Endothelial cell of umbilical vein (primary cell): ENCODE measurements at regions not wholly inside any gene's neighbourhood (a gene's known extent, or its start where the extent isn't known, plus 50 kb on each side); places are given as distances from the start of the nearest gene placed in this dataset.

Experiments used
- BruUV-seq: library from RNA; stranded (reverse); fragments of 400-500 nt; replicated peaks from 2 replicates; lab custom pipeline; 2021; lab: Mats Ljungman, UMichigan
- CTCF ChIA-PET: fragments of 300-600, 350-600 bp; sonication (Branson Sonifier 250); formaldehyde crosslinking; loops from one replicate; lab custom pipeline; 2021; ENCODE audit warnings: antibody characterized with exemption, inconsistent platforms; lab: Charles Lee
- POLR2A ChIA-PET: fragments of 300-600, 350-600 bp; sonication (Branson Sonifier 250); formaldehyde crosslinking; loops from one replicate; lab custom pipeline; 2021; ENCODE audit warnings: antibody characterized with exemption, inconsistent platforms; lab: Charles Lee
- DNase-seq: peaks from one replicate; pipeline ENCODE4 v3.0.0-alpha.2; 2011; ENCODE audit warnings: low read depth, low spot score
- FAIRE-seq: peaks from 2 replicates; lab custom pipeline; 2011; peaks lifted over from hg19 to GRCh38; lab: Jason Lieb, UNC
- H2AFZ ChIP-seq: 2 replicates; pipeline ENCODE4 v1.6.0; 2012; ENCODE audit warnings: low read depth, low read length, control low read depth, inconsistent platforms
- H3K27ac ChIP-seq: 2 replicates; pipeline ENCODE4 v1.5.1; 2011; ENCODE audit warnings: low read depth, mild to moderate bottlenecking, control low read depth, low read length, moderate library complexity; ENCODE audit not compliant: insufficient read depth
- H3K27me3 ChIP-seq, 2 experiments: 2 replicates each; pipeline versions ENCODE4 v1.6.0 to v1.6.1; 2011; ENCODE audit warnings: low read length in 2 of 2, mixed read lengths in 1 of 2; ENCODE audit not compliant: control insufficient read depth in 2 of 2, insufficient read depth in 2 of 2
- H3K36me3 ChIP-seq, 2 experiments: 2 replicates in 1 of 2; 3 replicates in 1 of 2; pipeline ENCODE4 v1.5.1; 2011; ENCODE audit warnings: low read length in 2 of 2, mild to moderate bottlenecking in 1 of 2, moderate library complexity in 1 of 2; ENCODE audit not compliant: control insufficient read depth in 2 of 2, insufficient read depth in 2 of 2; ENCODE audit errors: extremely low read depth in 1 of 2
- H3K4me1 ChIP-seq: 3 replicates; pipeline ENCODE4 v1.5.1; 2011; ENCODE audit warnings: mild to moderate bottlenecking, low read length; ENCODE audit not compliant: control insufficient read depth, insufficient read depth; ENCODE audit errors: extremely low read depth
- H3K4me2 ChIP-seq: 2 replicates; pipeline ENCODE4 v1.6.1; 2011; ENCODE audit warnings: low read length, control low read depth, mixed read lengths; ENCODE audit not compliant: insufficient read depth
- H3K4me3 ChIP-seq, 3 experiments: fragments of 200-600 bp in 1 of 3; sonication (generic), shearing (Covaris generic) in 1 of 3; replicated peaks in 1 of 3; 2 replicates each; pipeline ENCODE4 v1.5.1; 2011 to 2016; ENCODE audit warnings: control low read depth in 3 of 3, low read length in 3 of 3, mild to moderate bottlenecking in 2 of 3, inconsistent platforms in 1 of 3, low read depth in 1 of 3, moderate library complexity in 1 of 3; ENCODE audit not compliant: insufficient read depth in 1 of 3
- H3K79me2 ChIP-seq: 2 replicates; pipeline ENCODE4 v1.6.0; 2012; ENCODE audit warnings: low read length, inconsistent platforms; ENCODE audit not compliant: control insufficient read depth, insufficient read depth
- H3K9ac ChIP-seq: replicated peaks from 2 replicates; pipeline ENCODE3; 2011; ENCODE audit warnings: low read length, control low read depth; ENCODE audit not compliant: insufficient read depth; ENCODE audit errors: extremely low read depth
- H3K9me1 ChIP-seq: replicated peaks from 3 replicates; pipeline ENCODE4 v1.6.0; 2011; ENCODE audit warnings: mild to moderate bottlenecking, low read length; ENCODE audit not compliant: control insufficient read depth, insufficient read depth; ENCODE audit errors: extremely low read depth
- H3K9me3 ChIP-seq: replicated peaks from 2 replicates; pipeline ENCODE4 v1.5.1; 2012; ENCODE audit warnings: low read length, inconsistent platforms; ENCODE audit not compliant: control insufficient read depth, insufficient read depth
- H4K20me1 ChIP-seq: replicated peaks from 2 replicates; pipeline ENCODE3; 2011; ENCODE audit warnings: mild to moderate bottlenecking, low read length; ENCODE audit not compliant: control insufficient read depth, insufficient read depth; ENCODE audit errors: extremely low read depth
- CTCF ChIP-seq, 2 donors: IDR thresholded peaks; 1 replicate in 1 of 2; 2 replicates in 1 of 2; pipeline ENCODE4 v1.5.1; 2011; ENCODE audit warnings: low read length in 2 of 2, mild to moderate bottlenecking in 2 of 2, moderate library complexity in 2 of 2, control low read depth in 1 of 2, inconsistent platforms in 1 of 2, low read depth in 1 of 2; ENCODE audit not compliant: insufficient read depth in 1 of 2; ENCODE audit errors: extremely low read depth in 1 of 2
- EZH2 ChIP-seq: IDR thresholded peaks from 2 replicates; pipeline ENCODE4 v1.6.1; 2012; ENCODE audit warnings: borderline replicate concordance, low read depth, mild to moderate bottlenecking, moderate library complexity, low read length, inconsistent platforms; ENCODE audit not compliant: severe bottlenecking
- FOS ChIP-seq: IDR thresholded peaks from 2 replicates; pipeline ENCODE4 v1.6.1; 2011; ENCODE audit warnings: mild to moderate bottlenecking, low read length, moderate library complexity, borderline replicate concordance; ENCODE audit not compliant: insufficient read depth
- GATA2 ChIP-seq: IDR thresholded peaks from 2 replicates; pipeline ENCODE4 v1.7.0; 2011; ENCODE audit warnings: low read depth, mild to moderate bottlenecking, moderate library complexity, mixed read lengths, low read length; ENCODE audit not compliant: insufficient read length, insufficient read depth
- JUN ChIP-seq: IDR thresholded peaks from 2 replicates; pipeline ENCODE4 v1.6.1; 2011; ENCODE audit warnings: borderline replicate concordance, low read depth; ENCODE audit not compliant: insufficient read length, insufficient read depth
- MAX ChIP-seq: IDR thresholded peaks from 2 replicates; pipeline ENCODE4 v1.6.1; 2011; ENCODE audit not compliant: insufficient read depth, insufficient read length
- MYC ChIP-seq: IDR thresholded peaks from one replicate; pipeline ENCODE4 v1.6.1; 2011; ENCODE audit warnings: mild to moderate bottlenecking, low read depth, low read length
- dilution Hi-C: fragments of 300-500 bp; cut with MboI; formaldehyde crosslinking; loops from one replicate; pipeline ENCODE4 v1.15.0; 2019; ENCODE audit warnings: low sequenced_read_pairs; ENCODE audit not compliant: extremely low pct_ligation_motif_present
- intact Hi-C: fragments of 100-400 bp; cut with micrococcal nuclease; formaldehyde crosslinking; loops from one replicate; pipeline ENCODE4 v1.10.0; 2022

DNA sequence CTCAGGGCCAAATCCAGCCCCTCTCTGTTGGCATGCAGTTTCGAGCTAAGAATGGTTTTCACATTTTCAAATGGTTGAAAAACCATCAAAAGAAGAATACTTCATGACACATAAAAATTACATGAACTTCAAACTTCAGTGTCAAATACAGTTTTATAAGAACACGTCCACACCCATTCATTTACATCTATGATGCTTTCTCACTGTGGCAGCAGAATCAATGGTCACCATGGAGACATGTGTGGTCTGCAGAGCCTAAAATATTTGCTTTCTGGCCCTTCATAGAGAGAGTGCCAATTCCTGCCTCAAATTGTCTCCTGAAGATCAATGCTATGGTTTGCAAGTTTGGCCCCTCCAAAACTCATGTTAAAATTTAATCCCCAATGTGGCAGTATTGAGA is 405.8 kb downstream of the OCA2 start:
- no TSS peak for BruUV-seq
- dilution Hi-C loops, result no loop called here
- Histone ChIP-seq H2AFZ (no peak overlapping the region), H3K9ac (no peak overlapping the region), H3K4me3 (no peak overlapping the region), H3K4me2 (no peak overlapping the region), H3K36me3 (no peaks in the 10 kb centered on the region), H3K9me3 (peaks cover 8% of the 10 kb centered on the region), H3K4me1 (no peaks in the 10 kb centered on the region), H3K27me3 (no peaks in the 10 kb centered on the region), H4K20me1 (no peaks in the 10 kb centered on the region), H3K9me1 (no peaks in the 10 kb centered on the region), H3K27ac (no peak overlapping the region), H3K79me2 (no peaks in the 10 kb centered on the region)
- TF ChIP-seq CTCF (IDR thresholded peaks at IDR 0.05; ENCODE audit: extremely low read depth in 1 of 2, insufficient read depth in 1 of 2, low read depth in 1 of 2, low read length in 2 of 2) (no peak), FOS (no peak), MYC (no peak), JUN (no peak), MAX (no peak), EZH2 (no peak), GATA2 (no peak)
- DNase-seq, result no peak
- CTCF ChIA-PET, result no interaction called here
- intact Hi-C loops, result no loop called here
- POLR2A ChIA-PET, result no interaction called here
- no peak for FAIRE-seq
